HG03571 (cell line): ENCODE measurements at regions not wholly inside any gene's neighbourhood (a gene's known extent, or its start where the extent isn't known, plus 50 kb on each side); places are given as distances from the start of the nearest gene placed in this dataset.

ENCODE experiments used
- ATAC-seq: cut with Tn5 transposase; IDR thresholded peaks from one replicate; pipeline ENCODE4 v1.9.1; 2021; ENCODE audit not compliant: unreplicated experiment

- ATAC-seq = no peak
These were observed 138.5 kb upstream of the MGMT start for GRCh38 chr10:129328546-129328945.

GRCh38 chr10:129329385-129330055 is 137.5 kb upstream of the MGMT start:
- no peak for ATAC-seq

GRCh38 chr10:129330211-129330610 is 136.8 kb upstream of the MGMT start:
- no peak for ATAC-seq

- no peak for ATAC-seq
These were observed 135.7 kb upstream of the MGMT start for GRCh38 chr10:129331207-129331838.

- ATAC-seq = no peak
These were observed 135.2 kb upstream of the MGMT start for GRCh38 chr10:129331839-129332220.

GRCh38 chr10:129332476-129332875 is 134.6 kb upstream of the MGMT start:
- no peak for ATAC-seq

- no peak for ATAC-seq
These were observed 133.3 kb upstream of the MGMT start for GRCh38 chr10:129333706-129334105.

- ATAC-seq = no peak
These were observed 132.8 kb upstream of the MGMT start for GRCh38 chr10:129334266-129334665.

GRCh38 chr10:129335396-129335795 is 131.6 kb upstream of the MGMT start:
- ATAC-seq = no peak

- no peak for ATAC-seq
These were observed 131.1 kb upstream of the MGMT start for GRCh38 chr10:129335942-129336341.

- ATAC-seq = no peak
These were observed 127.8 kb upstream of the MGMT start for GRCh38 chr10:129339191-129339590.

- ATAC-seq = no peak
These were observed 127.2 kb upstream of the MGMT start for GRCh38 chr10:129339841-129340240.

- no peak for ATAC-seq
These were observed 126.0 kb upstream of the MGMT start for GRCh38 chr10:129341087-129341486.

- no peak for ATAC-seq
These were observed 124.7 kb upstream of the MGMT start for GRCh38 chr10:129342385-129342784.

- no peak for ATAC-seq
These were observed 123.9 kb upstream of the MGMT start for GRCh38 chr10:129343141-129343540.

- no peak for ATAC-seq
These were observed 122.9 kb upstream of the MGMT start for GRCh38 chr10:129344103-129344502.

- ATAC-seq = no peak
These were observed 122.2 kb upstream of the MGMT start for GRCh38 chr10:129344731-129345355.

- ATAC-seq = no peak
These were observed 121.3 kb upstream of the MGMT start for GRCh38 chr10:129345763-129346162.

GRCh38 chr10:129350690-129351089 is 116.4 kb upstream of the MGMT start:
- no peak for ATAC-seq

- ATAC-seq = no peak
These were observed 113.9 kb upstream of the MGMT start for GRCh38 chr10:129353101-129353500.

- ATAC-seq = no peak
These were observed 107.0 kb upstream of the MGMT start for GRCh38 chr10:129360046-129360445.

GRCh38 chr10:129361676-129362376 is 105.2 kb upstream of the MGMT start:
- ATAC-seq = no peak
